GM12864 (cell line): ENCODE measurements at regions not wholly inside any gene's neighbourhood (a gene's known extent, or its start where the extent isn't known, plus 50 kb on each side); places are given as distances from the start of the nearest gene placed in this dataset.
"Not testable (repeated sequence)": the region's sequence is repeated elsewhere in the genome, so short reads cannot be mapped to it uniquely, and the experiment has no call there.

Experiments
- DNase-seq: peaks from one replicate; pipeline ENCODE4 v3.0.0-alpha.2; 2011; ENCODE audit warnings: low read depth
- H3K4me3 ChIP-seq: 2 replicates; pipeline ENCODE4 v1.5.1; 2011; ENCODE audit warnings: mild to moderate bottlenecking, low read depth, low read length, control low read depth
- TF ChIP-seq, protein P1 (sequence below): IDR thresholded peaks from 2 replicates; pipeline ENCODE4 v1.5.1; 2011; ENCODE audit warnings: low read depth, mild to moderate bottlenecking, moderate library complexity, low read length, control low read depth, inconsistent platforms; ENCODE audit errors: missing control alignments

DNA sequence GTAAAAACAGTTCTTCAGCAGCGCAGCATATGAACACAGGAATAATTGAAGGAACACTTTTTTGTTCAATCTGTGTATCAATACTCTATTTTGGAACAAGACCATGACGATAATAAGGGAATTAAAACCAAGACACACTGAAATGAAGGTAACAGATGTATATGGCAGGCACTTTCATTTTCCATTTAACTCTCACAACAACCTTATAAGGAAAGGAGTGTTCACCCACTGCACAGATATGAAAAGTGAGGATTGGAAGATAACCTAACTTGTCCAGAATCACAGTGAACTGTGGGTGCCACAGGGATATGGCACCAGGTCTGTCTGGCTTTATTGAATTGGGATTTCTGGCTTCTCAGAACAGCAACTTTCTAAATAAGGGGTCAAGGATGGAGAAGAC is 153.3 kb downstream of the MID1IP1 start:
- no peak for DNase-seq
- H3K4me3 ChIP-seq, result no peak overlapping the region
- TF ChIP-seq, protein P1, sequence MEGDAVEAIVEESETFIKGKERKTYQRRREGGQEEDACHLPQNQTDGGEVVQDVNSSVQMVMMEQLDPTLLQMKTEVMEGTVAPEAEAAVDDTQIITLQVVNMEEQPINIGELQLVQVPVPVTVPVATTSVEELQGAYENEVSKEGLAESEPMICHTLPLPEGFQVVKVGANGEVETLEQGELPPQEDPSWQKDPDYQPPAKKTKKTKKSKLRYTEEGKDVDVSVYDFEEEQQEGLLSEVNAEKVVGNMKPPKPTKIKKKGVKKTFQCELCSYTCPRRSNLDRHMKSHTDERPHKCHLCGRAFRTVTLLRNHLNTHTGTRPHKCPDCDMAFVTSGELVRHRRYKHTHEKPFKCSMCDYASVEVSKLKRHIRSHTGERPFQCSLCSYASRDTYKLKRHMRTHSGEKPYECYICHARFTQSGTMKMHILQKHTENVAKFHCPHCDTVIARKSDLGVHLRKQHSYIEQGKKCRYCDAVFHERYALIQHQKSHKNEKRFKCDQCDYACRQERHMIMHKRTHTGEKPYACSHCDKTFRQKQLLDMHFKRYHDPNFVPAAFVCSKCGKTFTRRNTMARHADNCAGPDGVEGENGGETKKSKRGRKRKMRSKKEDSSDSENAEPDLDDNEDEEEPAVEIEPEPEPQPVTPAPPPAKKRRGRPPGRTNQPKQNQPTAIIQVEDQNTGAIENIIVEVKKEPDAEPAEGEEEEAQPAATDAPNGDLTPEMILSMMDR, result no peak

DNA sequence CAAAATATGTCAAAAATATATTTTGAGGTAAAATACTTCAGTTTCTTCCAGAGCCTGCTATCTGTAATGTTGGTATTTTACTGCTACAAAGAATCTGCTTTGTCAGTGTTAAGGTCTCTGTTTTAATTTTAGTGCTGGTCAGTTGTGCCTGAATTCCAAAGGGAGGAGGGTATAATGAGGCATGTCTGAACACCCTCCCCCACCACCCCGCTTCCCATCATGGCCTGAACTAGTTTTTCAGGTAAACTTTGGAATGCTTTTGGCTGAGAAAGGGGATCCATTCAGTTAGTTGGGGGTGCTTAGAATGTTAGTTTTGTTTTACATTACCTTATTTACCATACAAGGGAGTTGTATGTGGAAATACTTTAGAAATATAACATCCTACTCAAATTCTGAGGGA is 158.5 kb downstream of the MID1IP1 start:
- TF ChIP-seq, protein P1, result no peak
- H3K4me3 ChIP-seq, result no peak overlapping the region
- DNase-seq, result no peak

DNA sequence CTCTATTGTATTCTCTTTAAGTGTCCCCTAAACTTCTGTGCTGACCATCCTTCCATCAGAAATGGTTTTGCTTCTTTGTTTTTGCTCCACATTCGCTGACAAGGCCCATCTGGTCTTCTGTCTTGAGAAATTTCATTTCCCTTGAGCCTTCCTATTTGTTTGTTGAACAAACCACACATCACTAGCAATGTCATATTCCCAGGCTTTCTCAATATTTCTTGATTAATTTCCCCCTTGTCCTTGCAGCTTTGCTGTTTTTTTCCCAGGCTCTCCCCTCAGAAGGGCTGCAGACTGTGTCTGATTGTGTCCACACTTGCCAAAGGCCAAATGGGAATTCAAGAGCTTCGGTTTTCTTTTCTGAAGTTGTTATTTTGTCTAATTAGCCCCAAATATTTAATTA is 158.9 kb downstream of the MID1IP1 start:
- TF ChIP-seq, protein P1, result no peak
- no peak for DNase-seq
- no peak overlapping the region for H3K4me3 ChIP-seq

DNA sequence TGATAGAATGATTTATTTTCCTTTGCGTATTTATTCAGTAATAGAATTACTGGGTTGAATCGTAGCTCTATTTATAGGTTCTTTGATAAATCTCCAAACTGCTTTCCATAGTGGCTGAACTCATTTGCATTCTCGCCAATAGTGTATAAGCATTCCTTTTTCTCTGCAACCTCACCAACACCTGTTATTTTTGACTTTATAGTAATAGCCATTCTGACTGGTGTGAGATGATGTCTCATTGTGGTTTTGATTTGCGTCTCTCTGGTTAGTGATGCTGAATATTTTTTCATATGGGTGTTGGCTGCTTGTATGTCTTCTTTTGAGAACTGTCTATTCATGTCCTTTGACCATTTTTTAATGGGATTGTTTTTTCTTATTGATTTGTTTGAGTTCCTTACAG is 160.7 kb downstream of the MID1IP1 start:
- H3K4me3 ChIP-seq, result no peak overlapping the region
- no peak for DNase-seq
- TF ChIP-seq, protein P1, result no peak

DNA sequence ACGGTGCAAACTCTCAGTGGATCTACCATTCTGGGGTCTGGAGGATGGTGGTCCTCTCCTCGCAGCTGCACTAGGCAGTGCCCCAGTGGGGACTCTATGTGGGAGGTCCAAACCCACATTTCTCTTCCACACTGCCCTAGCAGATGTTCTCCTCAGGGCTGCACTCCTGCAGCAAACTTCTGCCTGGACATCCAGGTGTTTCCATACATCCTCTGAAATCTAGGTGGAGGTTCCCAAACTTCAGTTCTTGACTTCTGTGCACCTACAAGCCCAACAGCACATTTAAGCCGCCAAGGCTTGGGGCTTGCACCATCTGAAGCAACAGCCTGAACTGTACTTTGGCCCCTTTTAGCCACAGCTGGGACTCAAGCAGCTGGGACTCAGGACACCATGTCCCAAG is 162.0 kb downstream of the MID1IP1 start:
- not testable (repeated sequence) for DNase-seq, H3K4me3 ChIP-seq

DNA sequence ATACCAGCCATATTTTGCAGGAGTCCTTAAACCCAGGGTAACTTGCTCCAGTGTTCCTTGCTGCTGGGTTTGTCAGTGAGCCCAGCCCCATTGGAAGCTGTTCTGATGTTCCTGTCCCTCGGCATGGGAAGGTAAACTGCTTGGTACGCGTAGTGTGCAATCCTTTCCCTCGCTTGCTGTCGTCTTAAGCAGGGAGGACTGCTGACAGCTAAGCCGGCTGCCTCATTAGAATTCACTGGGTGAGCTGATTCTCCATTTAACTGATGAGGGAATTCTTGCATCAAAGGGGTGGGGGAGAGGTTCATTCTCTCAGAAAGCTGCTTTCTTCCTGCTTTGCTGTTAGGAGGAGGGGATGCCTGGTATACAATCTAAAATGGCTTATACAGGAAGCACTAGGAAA is 164.6 kb downstream of the MID1IP1 start:
- TF ChIP-seq, protein P1, result no peak
- no peak for DNase-seq
- no peak overlapping the region for H3K4me3 ChIP-seq

DNA sequence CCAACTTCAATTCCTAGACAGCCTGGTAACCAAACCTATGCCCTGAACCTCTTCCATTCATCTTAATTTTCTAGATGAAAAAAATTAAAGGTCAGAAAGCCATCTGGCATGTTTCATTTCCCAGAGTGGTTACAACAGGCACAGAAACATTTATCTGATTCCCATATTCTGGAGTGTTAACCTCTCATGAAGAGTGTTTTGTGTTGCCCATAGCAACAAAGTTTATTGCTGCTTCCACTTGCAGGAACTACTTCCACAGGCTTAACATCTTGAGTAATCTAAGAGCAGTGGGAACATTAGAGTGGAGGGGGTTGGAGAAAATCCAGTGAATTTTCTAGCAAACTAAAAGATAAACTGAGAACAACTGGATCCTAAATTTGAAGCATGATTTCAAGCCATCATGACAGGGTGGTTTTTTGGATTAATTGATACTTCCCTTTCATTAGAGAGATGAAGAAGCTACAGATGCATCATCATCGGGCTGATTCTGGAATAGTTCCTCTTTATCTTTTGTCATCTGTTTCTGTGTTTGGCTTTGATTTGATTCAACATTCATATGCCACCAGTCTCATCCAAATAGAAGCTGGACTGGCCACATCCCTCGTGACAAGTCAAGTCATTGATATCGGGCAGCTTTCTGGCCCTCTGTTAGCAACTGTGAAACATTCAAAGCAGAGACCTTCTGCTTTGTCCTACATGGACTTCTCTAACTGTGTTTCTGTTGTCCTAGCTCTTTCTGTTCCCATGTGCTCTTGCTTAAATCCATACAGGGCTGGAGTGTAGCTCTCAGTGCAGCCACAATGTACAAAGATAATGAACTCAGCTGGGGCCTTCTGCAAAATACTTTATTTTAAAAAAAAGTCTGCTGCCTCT is 167.3 kb downstream of the MID1IP1 start:
- no peak overlapping the region for H3K4me3 ChIP-seq
- DNase-seq, result no peak
- TF ChIP-seq, protein P1, result no peak
